ENCODE measurements at regions not wholly inside any gene's neighbourhood (a gene's known extent, or its start where the extent isn't known, plus 50 kb on each side); places are given as distances from the start of the nearest gene placed in this dataset.

DNA sequence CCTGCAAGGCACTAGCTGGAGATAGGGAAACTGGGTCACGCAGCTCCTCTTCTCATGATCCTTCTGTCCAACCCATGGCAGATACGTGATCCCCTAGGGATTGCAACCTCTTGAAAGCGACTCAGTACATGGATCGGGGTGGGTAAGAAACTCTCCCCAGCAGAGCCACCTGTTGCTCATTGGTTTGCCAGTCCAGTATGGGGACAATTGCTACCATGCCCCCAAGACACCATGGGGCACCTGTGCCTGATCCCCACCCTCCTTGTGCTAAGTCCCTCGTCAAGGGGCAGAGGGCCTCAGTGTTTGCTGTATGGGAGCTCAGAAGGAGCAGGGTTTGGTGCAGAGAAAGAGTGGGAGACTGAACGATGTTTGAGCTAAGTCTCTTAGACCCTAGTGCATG lies 500.9 kb downstream of the ENC1 start:
- DNase-seq, result no peak

DNA sequence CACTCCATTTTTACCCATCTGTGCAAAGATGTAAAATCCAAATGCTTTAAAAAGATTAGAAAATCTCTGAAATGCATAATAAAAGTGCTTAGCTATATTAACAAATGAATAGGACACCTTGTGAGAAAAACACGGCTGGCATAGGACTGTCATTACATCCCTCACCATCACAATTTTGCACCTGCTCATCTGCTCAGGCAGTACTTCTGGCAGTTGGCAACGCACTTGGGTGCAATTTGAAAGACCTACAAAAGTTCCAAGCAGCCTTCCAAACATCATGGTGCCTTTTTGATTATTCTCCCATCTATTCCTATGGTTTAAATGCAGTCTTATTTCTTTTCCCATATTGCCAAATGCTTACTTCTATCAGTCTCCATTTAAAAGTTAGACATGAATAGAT lies 501.8 kb downstream of the ENC1 start:
- DNase-seq, result no peak

- no peak for DNase-seq
Measured at GRCh38 chr5:74136276-74136825, 504.2 kb downstream of the ENC1 start.

GRCh38 chr5:74135033-74135432 lies 505.5 kb downstream of the ENC1 start:
- DNase-seq, result no peak

- DNase-seq, result no peak
Measured at GRCh38 chr5:74132485-74132884, 506.5 kb downstream of the ARHGEF28 start.

DNA sequence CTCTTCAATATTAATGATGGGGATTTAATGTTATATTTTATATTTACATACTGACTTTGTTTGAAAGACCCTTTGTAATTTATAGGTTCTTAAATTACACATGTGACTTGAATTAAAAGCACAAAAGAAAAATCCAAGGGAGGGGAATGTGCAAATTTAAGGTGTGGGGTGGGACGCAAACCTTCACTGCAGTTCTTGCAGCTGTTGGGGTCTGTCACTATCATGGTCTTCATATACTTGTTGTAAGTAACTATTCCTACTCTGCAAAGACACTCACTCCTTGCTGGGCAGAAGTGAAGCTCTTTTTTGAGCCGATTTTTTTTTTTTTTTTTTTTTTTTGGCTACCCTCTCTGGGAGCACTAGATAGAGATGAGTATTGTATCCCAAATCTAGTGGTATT lies 505.3 kb downstream of the ARHGEF28 start:
- no peak for DNase-seq

GRCh38 chr5:74130155-74130897 lies 504.3 kb downstream of the ARHGEF28 start:
- no peak for DNase-seq

DNA sequence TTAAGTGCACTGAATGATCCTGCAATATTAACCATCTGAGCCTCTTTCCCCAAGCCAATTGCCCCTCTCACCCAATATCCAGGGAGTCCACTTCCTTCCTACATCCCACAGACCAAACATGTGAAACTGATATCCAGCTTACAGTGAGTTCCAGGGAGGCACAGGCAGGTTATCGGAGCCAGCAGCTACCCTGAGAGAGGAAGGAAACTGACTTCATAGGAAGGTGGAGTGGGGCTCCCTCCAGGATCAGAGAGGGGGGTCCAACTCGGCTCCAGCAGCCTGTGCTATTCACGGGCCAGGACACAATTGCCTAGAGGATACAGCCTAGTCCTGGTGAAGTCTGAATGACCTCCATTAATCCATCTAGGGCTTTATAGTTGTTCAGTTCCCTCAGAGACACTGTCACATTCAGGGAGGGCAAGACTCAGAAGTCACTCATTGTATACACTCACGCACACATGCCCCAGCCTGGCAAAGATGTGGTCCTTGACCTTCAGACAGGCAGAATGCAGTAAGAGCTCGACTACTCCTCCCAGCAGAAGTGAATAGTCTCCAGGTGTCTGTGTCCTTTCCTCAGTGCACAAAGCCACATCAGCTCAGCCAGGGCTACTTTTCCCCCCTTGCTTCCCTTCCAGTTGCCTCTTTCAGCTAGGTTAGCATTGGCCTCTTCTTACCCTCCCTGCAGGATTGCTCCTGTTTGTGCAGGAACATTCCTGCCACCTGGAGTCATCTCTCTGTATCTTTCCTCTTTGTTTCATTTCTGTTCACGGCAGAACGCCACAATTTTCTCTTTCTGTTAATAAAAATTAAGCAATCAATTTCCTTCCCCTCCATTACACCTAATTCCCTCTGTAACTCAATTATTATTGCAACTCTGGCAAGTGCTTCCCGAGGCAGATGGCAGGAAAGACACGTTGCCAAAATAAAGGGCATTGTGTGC lies 501.7 kb downstream of the ARHGEF28 start:
- DNase-seq, result no peak

GRCh38 chr5:74126294-74126693 lies 500.3 kb downstream of the ARHGEF28 start:
- DNase-seq, result no peak

DNA sequence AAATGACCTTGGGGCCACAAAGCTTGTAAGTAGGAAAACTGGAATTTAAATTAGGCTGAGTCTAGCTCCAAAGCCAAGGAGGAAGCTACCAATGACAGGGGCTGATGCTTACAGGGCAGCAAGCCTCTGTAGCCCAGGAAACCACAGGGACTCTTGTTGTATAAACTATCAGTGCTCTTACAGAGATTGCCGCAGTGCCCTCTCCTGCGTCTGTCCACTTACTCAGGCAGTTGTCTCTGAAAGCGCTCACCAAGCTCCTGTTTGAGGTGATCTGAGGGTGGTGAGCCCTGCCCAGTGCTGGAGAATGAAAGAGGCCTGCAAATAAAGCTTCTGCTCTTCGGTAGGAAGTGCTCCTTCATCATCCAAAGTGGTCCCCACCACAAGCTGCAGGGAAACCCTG lies 498.8 kb downstream of the ARHGEF28 start:
- DNase-seq, result no peak

GRCh38 chr5:74123929-74124328 lies 497.9 kb downstream of the ARHGEF28 start:
- DNase-seq, result no peak

DNA sequence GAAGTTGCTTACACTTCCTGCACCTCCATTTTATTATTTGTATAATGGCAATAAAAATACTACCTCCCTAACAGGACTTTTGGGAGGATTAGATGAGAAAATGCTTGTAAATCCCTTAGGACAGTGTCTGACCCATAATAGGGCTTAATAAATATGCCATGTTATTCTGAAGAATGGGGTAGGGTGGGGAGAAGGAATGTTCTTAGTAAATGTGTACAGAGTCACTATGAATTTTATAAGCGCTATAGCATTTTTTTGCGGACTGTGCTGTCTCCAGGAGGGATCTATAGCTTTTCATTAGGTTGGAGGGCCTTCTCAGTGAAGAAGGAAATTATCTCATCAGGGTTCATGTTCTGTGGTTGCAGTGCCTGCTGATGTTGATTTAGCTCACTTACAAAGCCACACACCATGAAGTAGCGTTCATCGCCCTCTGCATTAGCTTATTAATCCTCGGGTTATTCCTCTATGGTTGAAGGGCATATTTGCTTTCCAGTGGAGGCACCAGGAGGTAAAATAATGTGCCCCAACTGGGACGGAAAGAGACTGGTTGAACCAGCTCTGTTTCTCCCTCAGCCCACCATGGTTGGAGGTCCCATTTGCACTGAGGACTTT lies 497.1 kb downstream of the ARHGEF28 start:
- no peak for DNase-seq

GRCh38 chr5:74122175-74122574 lies 496.2 kb downstream of the ARHGEF28 start:
- no peak for DNase-seq

GRCh38 chr5:74120585-74120984 lies 494.6 kb downstream of the ARHGEF28 start:
- DNase-seq, result no peak

GRCh38 chr5:74118071-74118470 lies 492.1 kb downstream of the ARHGEF28 start:
- no peak for DNase-seq

DNA sequence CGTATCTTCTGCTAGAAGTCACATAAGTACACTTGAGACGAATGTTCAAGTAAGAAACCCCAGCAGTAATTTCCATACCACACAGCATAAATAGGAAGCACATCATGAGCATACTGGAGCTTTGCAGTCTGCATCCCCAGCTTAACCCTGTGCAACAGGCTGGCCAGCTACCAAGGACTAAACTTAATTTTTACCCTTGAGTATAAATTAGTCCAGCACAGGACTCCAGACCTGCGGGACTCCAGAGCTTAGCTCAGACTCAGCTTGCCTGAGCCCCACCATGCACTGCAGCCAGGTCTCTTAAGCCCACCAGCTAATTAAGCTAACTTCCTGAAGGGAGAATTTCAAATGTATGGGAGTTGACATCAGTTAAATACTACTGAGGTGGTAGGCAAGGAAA lies 491.0 kb downstream of the ARHGEF28 start:
- no peak for DNase-seq

- DNase-seq, result no peak
Measured at GRCh38 chr5:74116266-74116665, 490.3 kb downstream of the ARHGEF28 start.

DNA sequence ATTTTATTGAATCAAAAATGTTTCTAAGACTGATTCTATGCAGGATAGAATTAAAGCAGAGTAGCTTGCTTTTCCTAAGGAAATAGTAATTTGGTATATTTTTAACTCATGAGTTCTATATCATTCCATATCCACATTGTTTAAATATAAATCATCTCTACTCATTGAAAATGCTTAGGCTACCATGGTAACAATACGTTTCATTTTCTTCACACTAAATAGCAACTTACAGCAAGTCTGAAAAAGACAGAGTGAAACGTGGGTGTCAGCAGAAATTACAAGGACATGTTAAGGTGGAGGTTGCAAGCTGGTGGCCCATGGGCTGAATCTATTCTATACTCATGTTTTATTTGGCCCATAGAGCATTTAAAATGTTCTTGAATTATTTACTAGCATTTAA lies 487.9 kb downstream of the ARHGEF28 start:
- no peak for DNase-seq

DNA sequence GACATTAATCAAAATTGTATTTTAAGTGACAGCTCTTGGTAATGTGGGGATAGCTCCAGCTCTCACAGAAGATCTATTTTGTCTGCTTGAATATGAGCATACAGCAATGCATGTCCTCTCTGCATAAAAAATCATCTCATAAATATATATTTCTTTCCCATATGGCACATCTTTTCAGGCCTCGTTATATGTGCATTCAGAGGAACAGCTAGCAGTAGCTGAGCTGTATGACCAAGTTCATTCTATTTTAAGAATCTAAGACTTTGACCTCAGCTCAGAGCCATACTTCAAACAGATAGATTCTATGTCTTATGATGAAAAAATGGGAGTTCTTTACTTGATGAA lies 487.2 kb downstream of the ARHGEF28 start:
- DNase-seq, result no peak

DNA sequence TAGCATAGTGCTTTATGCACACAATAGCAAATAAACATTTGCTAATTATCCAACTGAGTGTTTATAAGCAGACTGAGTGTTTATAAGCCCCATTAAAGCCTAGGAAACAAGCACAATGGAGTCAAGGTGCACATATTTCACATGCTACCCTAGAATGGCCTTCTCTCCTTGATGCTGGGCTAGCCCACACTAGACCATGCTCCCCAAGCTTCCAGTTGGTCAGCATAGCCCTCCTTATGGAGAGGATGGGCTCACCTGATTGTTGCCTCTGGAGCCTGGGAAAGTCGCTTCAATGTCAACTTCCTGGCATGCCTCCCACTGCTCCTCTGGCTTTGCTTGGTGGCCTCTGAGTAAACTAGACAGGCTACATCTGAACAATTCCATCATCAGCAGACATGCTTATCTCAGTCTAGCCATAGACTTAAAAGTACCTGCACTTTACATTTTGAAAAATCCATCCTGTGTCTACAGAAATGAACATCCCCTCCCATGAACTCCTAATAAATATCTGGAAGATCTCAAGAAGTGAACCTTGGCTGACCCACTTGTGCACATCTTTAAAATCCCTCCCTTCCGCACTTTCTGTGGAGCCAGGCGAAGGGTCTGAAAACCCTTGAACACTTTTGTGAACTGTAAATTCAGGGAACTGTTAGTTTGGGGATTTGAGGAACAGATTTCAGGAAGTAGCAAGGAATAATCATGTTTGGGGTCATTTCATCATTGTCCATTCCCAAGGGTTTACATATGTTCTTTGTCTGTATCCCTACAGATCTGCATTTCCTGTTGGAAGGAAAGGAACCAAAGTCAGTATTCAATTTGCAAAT lies 486.6 kb downstream of the ARHGEF28 start:
- no peak for DNase-seq

- DNase-seq, result no peak
Measured at GRCh38 chr5:74111764-74112163, 485.8 kb downstream of the ARHGEF28 start.

DNA sequence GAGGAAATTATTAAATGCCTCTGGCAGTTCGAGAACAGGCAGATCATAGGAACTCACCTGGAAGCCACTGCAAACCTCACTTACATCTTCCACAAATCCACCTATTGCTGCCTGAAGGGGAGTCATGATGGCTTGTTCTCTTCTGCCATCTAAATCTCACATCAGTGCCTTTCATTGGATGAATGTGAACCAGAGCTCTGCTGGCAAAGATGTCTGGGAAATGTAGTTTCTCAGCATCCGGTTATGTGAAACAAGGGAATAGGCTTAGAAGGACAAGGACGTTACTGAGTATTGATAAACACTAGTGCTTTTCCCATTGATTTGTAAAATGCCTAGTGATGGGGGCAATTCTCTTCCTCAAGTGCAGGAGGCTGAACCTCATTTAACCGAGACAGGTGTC lies 483.3 kb downstream of the ARHGEF28 start:
- DNase-seq, result no peak

- no peak for DNase-seq
Measured at GRCh38 chr5:74107899-74108298, 481.9 kb downstream of the ARHGEF28 start.

Measured in activated T-cell treated with anti-CD3 and anti-CD28 coated beads, Interleukin-2, amount 50 U/mL, for 1 hour (primary cell).